T-cell (primary cell): ENCODE measurements at regions not wholly inside any gene's neighbourhood (a gene's known extent, or its start where the extent isn't known, plus 50 kb on each side); places are given as distances from the start of the nearest gene placed in this dataset.
"Not testable (repeated sequence)": the region's sequence is repeated elsewhere in the genome, so short reads cannot be mapped to it uniquely, and the experiment has no call there.

Experiments used
- ATAC-seq, 4 experiments: fragments of 200-7000 bp in 3 of 4; fragments of 150-1000 bp in 1 of 4; cut with Tn5 transposase; replicated peaks in 1 of 4; 1 replicate in 3 of 4; 2 replicates in 1 of 4; pipeline ENCODE4 v1.10.0; 2021; ENCODE audit warnings: moderate library complexity in 3 of 4, mild to moderate bottlenecking in 2 of 4, moderate number of reproducible peaks in 1 of 4
- CTCF ChIA-PET, 2 donors: fragments of 300-600 bp; sonication (Branson Sonifier 250); formaldehyde crosslinking; loops; one replicate each; lab custom pipeline; 2022; ENCODE audit warnings: antibody characterized with exemption in 2 of 2; lab: Charles Lee
- POLR2A ChIA-PET, 2 donors: fragments of 300-600 bp; sonication (Branson Sonifier 250); formaldehyde crosslinking; loops; one replicate each; lab custom pipeline; 2022; ENCODE audit warnings: antibody characterized with exemption in 2 of 2; lab: Charles Lee
- DNase-seq, 35 experiments: peaks; one replicate each; pipeline versions ENCODE4 v3.0.0 to v3.0.0-alpha.2; 2013 to 2023
- H3K27ac ChIP-seq: one replicate; pipeline ENCODE4 v1.5.1; 2013; ENCODE audit warnings: low read length
- H3K27me3 ChIP-seq, 2 experiments: replicated peaks in 1 of 2; 1 replicate in 1 of 2; 2 replicates in 1 of 2; pipeline versions ENCODE4 v1.6.1 to v1.7.0; 2013; ENCODE audit warnings: low read length in 1 of 2, mixed read lengths in 1 of 2; ENCODE audit not compliant: control insufficient read depth in 2 of 2, insufficient read depth in 2 of 2; ENCODE audit errors: extremely low read depth in 1 of 2
- H3K36me3 ChIP-seq, 2 donors: 1 replicate in 1 of 2; 2 replicates in 1 of 2; pipeline versions ENCODE4 v1.6.1 to v1.7.0; 2013; ENCODE audit warnings: low read length in 1 of 2; ENCODE audit not compliant: control insufficient read depth in 2 of 2, insufficient read depth in 1 of 2; ENCODE audit errors: extremely low read depth in 1 of 2
- H3K4me1 ChIP-seq, 2 experiments: 1 replicate in 1 of 2; 2 replicates in 1 of 2; pipeline versions ENCODE4 v1.6.1 to v1.7.0; 2013; ENCODE audit warnings: low read length in 2 of 2, mixed read lengths in 1 of 2; ENCODE audit not compliant: insufficient read depth in 2 of 2, control insufficient read depth in 1 of 2; ENCODE audit errors: extremely low read depth in 1 of 2
- H3K4me3 ChIP-seq, 2 donors: 1 replicate in 1 of 2; 2 replicates in 1 of 2; pipeline versions ENCODE4 v1.5.1 to v1.7.0; 2013; ENCODE audit warnings: mild to moderate bottlenecking in 2 of 2, low read length in 1 of 2, moderate library complexity in 1 of 2; ENCODE audit not compliant: control insufficient read depth in 1 of 2; ENCODE audit errors: extremely low read depth in 1 of 2
- H3K9me3 ChIP-seq: 2 replicates; pipeline ENCODE4 v1.7.0; 2013
- H3K27ac Mint-ChIP-seq, 2 donors: one replicate each; pipeline ENCODE4 v1.8.0; 2020 to 2021; ENCODE audit warnings: mild to moderate bottlenecking in 2 of 2, mixed read lengths in 2 of 2
- H3K27me3 Mint-ChIP-seq, 2 donors: one replicate each; pipeline ENCODE4 v1.8.0; 2021 to 2022; ENCODE audit warnings: mixed read lengths in 2 of 2
- H3K36me3 Mint-ChIP-seq: one replicate; pipeline ENCODE4 v1.8.0; 2021; ENCODE audit warnings: mixed read lengths
- H3K4me1 Mint-ChIP-seq, 3 donors: one replicate each; pipeline ENCODE4 v1.8.0; 2020 to 2022; ENCODE audit warnings: mixed read lengths in 3 of 3, mild to moderate bottlenecking in 1 of 3
- H3K4me3 Mint-ChIP-seq, 3 donors: one replicate each; pipeline ENCODE4 v1.8.0; 2020 to 2022; ENCODE audit warnings: mild to moderate bottlenecking in 3 of 3, mixed read lengths in 3 of 3, moderate library complexity in 3 of 3
- H3K9me3 Mint-ChIP-seq, 3 donors: one replicate each; pipeline ENCODE4 v1.8.0; 2020 to 2022; ENCODE audit warnings: mixed read lengths in 3 of 3
- WGBS: methylation state at CpG from one replicate; pipeline ENCODE4 v1.1.5; 2013; ENCODE audit warnings: missing lambda C conversion rate; ENCODE audit not compliant: insufficient coverage; 5-methylcytosine and 5-hydroxymethylcytosine counted together

- WGBS = 88% methylated on average over 1 of the region's 1 CpG
- ATAC-seq = no peak
- ChIA-PET CTCF (no interaction called here), POLR2A (no interaction called here)
- Histone ChIP-seq H3K9me3 (no peaks in the 10 kb centered on the region), H3K36me3 (no peaks in the 10 kb centered on the region), H3K4me1 (no peaks in the 10 kb centered on the region), H3K27me3 (no peaks in the 10 kb centered on the region), H3K4me3 (no peak overlapping the region), H3K27ac (no peak overlapping the region)
- Mint-ChIP-seq H3K4me1 (no peaks in the 10 kb centered on the region), H3K27me3 (peaks cover 14 to 18% of the 10 kb centered on the region in 2 donors), H3K4me3 (no peak overlapping the region), H3K36me3 (no peaks in the 10 kb centered on the region), H3K27ac (no peak overlapping the region), H3K9me3 (no peaks in the 10 kb centered on the region)
- no peak for DNase-seq
Observed at GRCh38 chr2:143928613-143929012, 591.3 kb downstream of the ZEB2 start.

DNA sequence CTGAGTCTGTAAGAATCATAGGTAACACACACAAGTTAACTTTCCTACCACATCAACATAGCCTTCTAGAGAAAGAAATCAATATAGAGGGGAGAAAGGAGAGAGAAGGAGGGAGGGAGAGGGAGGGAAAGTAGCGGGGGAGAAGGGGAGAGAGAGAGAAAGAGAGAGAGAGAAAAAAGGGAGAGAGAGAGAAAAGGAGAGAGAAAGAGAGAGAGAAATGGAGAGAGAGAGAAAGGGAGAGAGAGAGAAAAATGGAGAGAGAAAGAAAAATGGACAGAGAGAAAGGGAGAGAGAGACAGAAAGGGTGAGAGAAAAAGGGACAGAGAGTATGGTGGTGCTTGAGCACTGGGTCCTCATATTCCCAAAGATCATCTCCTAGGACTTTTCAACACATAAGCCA is 591.7 kb downstream of the ZEB2 start:
- Mint-ChIP-seq H3K27ac (no peak overlapping the region), H3K36me3 (no peaks in the 10 kb centered on the region), H3K27me3 (peaks cover 12 to 18% of the 10 kb centered on the region in 2 donors), H3K9me3 (no peaks in the 10 kb centered on the region), H3K4me3 (no peak overlapping the region), H3K4me1 (no peaks in the 10 kb centered on the region)
- ChIA-PET CTCF (no interaction called here), POLR2A (no interaction called here)
- Histone ChIP-seq H3K36me3 (no peaks in the 10 kb centered on the region), H3K27ac (no peak overlapping the region), H3K4me3 (no peak overlapping the region), H3K9me3 (no peaks in the 10 kb centered on the region), H3K4me1 (no peaks in the 10 kb centered on the region), H3K27me3 (no peaks in the 10 kb centered on the region)
- no peak for DNase-seq
- no peak for ATAC-seq
- 100% methylated on average over 1 of the region's 1 CpG for WGBS

GRCh38 chr2:143926736-143927135 is 593.2 kb downstream of the ZEB2 start:
- no peaks in the 10 kb centered on the region for H3K36me3 Mint-ChIP-seq
- ATAC-seq = no peak

DNA sequence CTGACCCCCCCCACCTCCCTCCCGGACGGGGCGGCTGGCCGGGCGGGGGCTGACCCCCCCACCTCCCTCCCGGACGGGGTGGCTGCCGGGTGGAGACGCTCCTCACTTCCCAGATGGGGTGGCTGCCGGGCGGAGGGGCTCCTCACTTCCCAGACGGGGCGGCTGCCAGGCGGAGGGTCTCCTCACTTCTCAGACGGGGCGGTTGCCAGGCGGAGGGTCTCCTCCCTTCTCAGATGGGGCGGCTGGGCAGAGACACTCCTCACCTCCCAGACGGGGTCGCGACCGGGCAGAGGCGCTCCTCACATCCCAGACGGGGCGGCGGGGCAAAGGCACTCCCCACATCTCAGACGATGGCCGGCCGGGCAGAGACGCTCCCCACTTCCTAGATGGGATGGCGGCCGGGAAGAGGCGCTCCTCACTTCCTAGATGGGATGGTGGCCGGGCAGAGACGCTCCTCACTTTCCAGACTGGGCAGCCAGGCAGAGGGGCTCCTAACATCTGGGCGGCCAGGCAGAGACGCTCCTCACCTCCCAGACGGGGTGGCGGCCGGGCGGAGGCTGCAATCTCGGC is 597.6 kb downstream of the ZEB2 start:
- peaks cover 7 to 24% (median 17%) of the 10 kb centered on the region in 3 donors for H3K9me3 Mint-ChIP-seq
- H3K36me3 ChIP-seq, H3K27me3 Mint-ChIP-seq, CTCF ChIA-PET, H3K9me3 ChIP-seq, H3K4me1 ChIP-seq, H3K27ac Mint-ChIP-seq, POLR2A ChIA-PET, H3K36me3 Mint-ChIP-seq, H3K27me3 ChIP-seq, ATAC-seq, H3K4me3 Mint-ChIP-seq, H3K4me3 ChIP-seq, DNase-seq, H3K27ac ChIP-seq, H3K4me1 Mint-ChIP-seq: not testable (repeated sequence)
- WGBS = 100% methylated on average over 3 of the region's 42 CpGs

More at GRCh38 chr2:143926736-143927135, 593.2 kb downstream of the ZEB2 start:
- H3K27ac Mint-ChIP-seq = no peak overlapping the region
- CTCF ChIA-PET = no interaction called here
- POLR2A ChIA-PET = no interaction called here
- peaks cover 10 to 13% of the 10 kb centered on the region in 2 donors for H3K27me3 Mint-ChIP-seq
- no peaks in the 10 kb centered on the region for H3K4me1 Mint-ChIP-seq
- no peaks in the 10 kb centered on the region for H3K36me3 ChIP-seq
- H3K9me3 ChIP-seq = no peaks in the 10 kb centered on the region
- no peaks in the 10 kb centered on the region for H3K27me3 ChIP-seq
- no peak overlapping the region for H3K4me3 Mint-ChIP-seq
- no CpG with 5 or more reads among the region's 4 CpGs for WGBS
- no peaks in the 10 kb centered on the region for H3K9me3 Mint-ChIP-seq
- no peak for DNase-seq
- no peak overlapping the region for H3K27ac ChIP-seq
- no peaks in the 10 kb centered on the region for H3K4me1 ChIP-seq
- H3K4me3 ChIP-seq = no peak overlapping the region

- peaks cover 7 to 29% (median 21%) of the 10 kb centered on the region in 3 donors for H3K9me3 Mint-ChIP-seq
Observed at GRCh38 chr2:143918465-143918989, 601.4 kb downstream of the ZEB2 start.

GRCh38 chr2:143916781-143917180 is 603.1 kb downstream of the ZEB2 start:
- ChIA-PET POLR2A (no interaction called here), CTCF (no interaction called here)
- DNase-seq (no peak), ATAC-seq (no peak)
- Histone ChIP-seq H3K27ac (no peak overlapping the region), H3K27me3 (no peaks in the 10 kb centered on the region), H3K4me1 (no peaks in the 10 kb centered on the region), H3K4me3 (no peak overlapping the region), H3K9me3 (no peaks in the 10 kb centered on the region), H3K36me3 (no peaks in the 10 kb centered on the region)
- Mint-ChIP-seq H3K27ac (no peak overlapping the region), H3K4me1 (no peaks in the 10 kb centered on the region), H3K4me3 (no peak overlapping the region), H3K36me3 (peaks cover 4% of the 10 kb centered on the region), H3K27me3 (no peaks in the 10 kb centered on the region), H3K9me3 (peaks cover 7 to 29% (median 21%) of the 10 kb centered on the region in 3 donors)

More at GRCh38 chr2:143918465-143918989, 601.4 kb downstream of the ZEB2 start:
- Histone ChIP-seq H3K4me3 (no peak overlapping the region), H3K36me3 (no peaks in the 10 kb centered on the region), H3K4me1 (no peaks in the 10 kb centered on the region), H3K27ac (no peak overlapping the region), H3K9me3 (no peaks in the 10 kb centered on the region), H3K27me3 (no peaks in the 10 kb centered on the region)
- Mint-ChIP-seq H3K36me3 (peaks cover 4% of the 10 kb centered on the region), H3K4me3 (no peak overlapping the region), H3K27ac (no peak overlapping the region), H3K27me3 (peaks cover 0 to 2% of the 10 kb centered on the region in 2 donors), H3K4me1 (no peaks in the 10 kb centered on the region)
- POLR2A ChIA-PET = no interaction called here
- WGBS = 90% methylated on average over 1 of the region's 1 CpG
- no peak for ATAC-seq
- no peak for DNase-seq
- CTCF ChIA-PET = no interaction called here
